ENCODE measurements at regions not wholly inside any gene's neighbourhood (a gene's known extent, or its start where the extent isn't known, plus 50 kb on each side); places are given as distances from the start of the nearest gene placed in this dataset.

- no peaks in the 10 kb centered on the region for H3K4me1 Mint-ChIP-seq
- no peaks in the 10 kb centered on the region for H3K36me3 ChIP-seq (replicated peaks in 1 of 2; ENCODE audit: control extremely low read depth in 1 of 2, control insufficient read depth in 1 of 2, extremely low read depth in 1 of 2, insufficient read depth in 2 of 2, low read length in 1 of 2)
- H3K27ac Mint-ChIP-seq: no peak overlapping the region
- POLR2A ChIA-PET: no interaction called here
- no peak overlapping the region for H3K4me3 ChIP-seq (ENCODE audit: control extremely low read depth in 1 of 5, extremely low read depth in 1 of 5, insufficient read depth in 1 of 5, low read depth in 2 of 5, low read length in 4 of 5)
- no peak overlapping the region for H2AFZ ChIP-seq (ENCODE audit: insufficient read depth, low read depth, low read length, poor library complexity, severe bottlenecking)
- no peaks in the 10 kb centered on the region for H3K4me1 ChIP-seq (ENCODE audit: control insufficient read depth in 2 of 2, insufficient read depth in 2 of 2, low read length in 2 of 2)
- no peaks in the 10 kb centered on the region for H3K27me3 ChIP-seq (replicated peaks in 1 of 4; ENCODE audit: control extremely low read depth in 1 of 4, control insufficient read depth in 3 of 4, insufficient read depth in 4 of 4, low read length in 3 of 4)
- H3K27ac ChIP-seq (ENCODE audit: low read length in 2 of 2): no peak overlapping the region
- WGBS (ENCODE audit: insufficient coverage): 86% methylated on average over 7 of the region's 7 CpGs
- H3K9ac ChIP-seq (ENCODE audit: low read length): no peak overlapping the region
- H3K9me3 Mint-ChIP-seq (ENCODE audit: insufficient read depth): no peaks in the 10 kb centered on the region
- H3K27me3 Mint-ChIP-seq: peaks cover 6% of the 10 kb centered on the region
- intact Hi-C loops (cut with micrococcal nuclease): no loop called here
- CTCF ChIA-PET: no interaction called here
- H3K9me3 ChIP-seq (ENCODE audit: control extremely low read depth in 1 of 3, control insufficient read depth in 2 of 3, insufficient read depth in 1 of 3, low read length in 2 of 3): peaks cover 0 to 2% (median 0%) of the 10 kb centered on the region in 3 donors
- H3K4me2 ChIP-seq (replicated peaks; ENCODE audit: low read depth, low read length, poor library complexity, severe bottlenecking): no peak overlapping the region
- ATAC-seq (ENCODE audit: low read depth): no peak
- no peak for TF ChIP-seq EZH2 (IDR thresholded peaks at IDR 0.05; ENCODE audit: borderline replicate concordance, insufficient read depth, low read depth, low read length, poor library complexity, severe bottlenecking)
- no peak for TF ChIP-seq CTCF (IDR thresholded peaks at IDR 0.05)
- no peaks in the 10 kb centered on the region for H4K20me1 ChIP-seq (ENCODE audit: control insufficient read depth, insufficient read depth, low read length, poor library complexity, severe bottlenecking)
- no peak overlapping the region for H3K4me3 Mint-ChIP-seq
- no peak for DNase-seq
- H3K79me2 ChIP-seq (ENCODE audit: control insufficient read depth, insufficient read depth, low read length): no peaks in the 10 kb centered on the region
These were observed 619.9 kb downstream of the TBC1D22A start for GRCh38 chr22:47382164-47382890.

- Mint-ChIP-seq H3K27ac (no peak overlapping the region), H3K9me3 (ENCODE audit: insufficient read depth) (no peaks in the 10 kb centered on the region)
These were observed 618.8 kb downstream of the TBC1D22A start for GRCh38 chr22:47381240-47381639.

More at GRCh38 chr22:47381240-47381639, 618.8 kb downstream of the TBC1D22A start:
- no peak overlapping the region for H3K9ac ChIP-seq (ENCODE audit: low read length)
- H3K27ac ChIP-seq (ENCODE audit: low read length in 2 of 2): no peak overlapping the region
- intact Hi-C loops (cut with micrococcal nuclease): no loop called here
- no peak for DNase-seq
- POLR2A ChIA-PET: no interaction called here
- no peak overlapping the region for H3K4me3 ChIP-seq (ENCODE audit: control extremely low read depth in 1 of 5, extremely low read depth in 1 of 5, insufficient read depth in 1 of 5, low read depth in 2 of 5, low read length in 4 of 5)
- no peaks in the 10 kb centered on the region for H3K4me1 ChIP-seq (ENCODE audit: control insufficient read depth in 2 of 2, insufficient read depth in 2 of 2, low read length in 2 of 2)
- no peak for TF ChIP-seq EZH2 (IDR thresholded peaks at IDR 0.05; ENCODE audit: borderline replicate concordance, insufficient read depth, low read depth, low read length, poor library complexity, severe bottlenecking)
- no peak for TF ChIP-seq CTCF (IDR thresholded peaks at IDR 0.05)
- H4K20me1 ChIP-seq (ENCODE audit: control insufficient read depth, insufficient read depth, low read length, poor library complexity, severe bottlenecking): no peaks in the 10 kb centered on the region
- peaks cover 6% of the 10 kb centered on the region for H3K27me3 Mint-ChIP-seq
- H3K27me3 ChIP-seq (replicated peaks in 1 of 4; ENCODE audit: control extremely low read depth in 1 of 4, control insufficient read depth in 3 of 4, insufficient read depth in 4 of 4, low read length in 3 of 4): no peaks in the 10 kb centered on the region
- CTCF ChIA-PET: no interaction called here
- no peaks in the 10 kb centered on the region for H3K36me3 ChIP-seq (replicated peaks in 1 of 2; ENCODE audit: control extremely low read depth in 1 of 2, control insufficient read depth in 1 of 2, extremely low read depth in 1 of 2, insufficient read depth in 2 of 2, low read length in 1 of 2)
- no peaks in the 10 kb centered on the region for H3K79me2 ChIP-seq (ENCODE audit: control insufficient read depth, insufficient read depth, low read length)
- H3K9me3 ChIP-seq (ENCODE audit: control extremely low read depth in 1 of 3, control insufficient read depth in 2 of 3, insufficient read depth in 1 of 3, low read length in 2 of 3): peaks cover 0 to 2% (median 0%) of the 10 kb centered on the region in 3 donors
- H2AFZ ChIP-seq (ENCODE audit: insufficient read depth, low read depth, low read length, poor library complexity, severe bottlenecking): no peak overlapping the region
- WGBS (ENCODE audit: insufficient coverage): 94% methylated on average over 2 of the region's 14 CpGs
- H3K4me2 ChIP-seq (replicated peaks; ENCODE audit: low read depth, low read length, poor library complexity, severe bottlenecking): no peak overlapping the region
- no peak for ATAC-seq (ENCODE audit: low read depth)
- H3K4me1 Mint-ChIP-seq: no peaks in the 10 kb centered on the region
- no peak overlapping the region for H3K4me3 Mint-ChIP-seq
